Muscle of back (tissue), 3 donors: ENCODE measurements at regions not wholly inside any gene's neighbourhood (a gene's known extent, or its start where the extent isn't known, plus 50 kb on each side); places are given as distances from the start of the nearest gene placed in this dataset.

ENCODE experiments used
- DNase-seq, 3 donors: peaks; one replicate each; pipeline versions ENCODE4 v3.0.0 to v3.0.0-alpha.2; 2013

- no peak for DNase-seq
Observed at GRCh38 chr1:78797108-78797781, 147.6 kb downstream of the IFI44 start.

- no peak for DNase-seq
Observed at GRCh38 chr1:78799926-78800325, 150.3 kb downstream of the IFI44 start.

GRCh38 chr1:78814176-78814575 is 164.5 kb downstream of the IFI44 start:
- DNase-seq, result no peak

- DNase-seq, result no peak
Observed at GRCh38 chr1:78825561-78825960, 175.9 kb downstream of the IFI44 start.

GRCh38 chr1:78829644-78830043 is 176.9 kb downstream of the ADGRL4 start:
- no peak for DNase-seq

GRCh38 chr1:78830321-78830720 is 176.2 kb downstream of the ADGRL4 start:
- no peak for DNase-seq

- peak in 1 of 3 donors; percentile 94 for DNase-seq
Observed at GRCh38 chr1:78831731-78832360, 174.7 kb downstream of the ADGRL4 start.

GRCh38 chr1:78833491-78833890 is 173.0 kb downstream of the ADGRL4 start:
- DNase-seq, result peak in 1 of 3 donors; percentile 78

- no peak for DNase-seq
Observed at GRCh38 chr1:78834201-78834741, 172.3 kb downstream of the ADGRL4 start.

GRCh38 chr1:78836726-78837125 is 169.8 kb downstream of the ADGRL4 start:
- DNase-seq, result no peak

- peak; percentile 43 to 59 (median 48) for DNase-seq
Observed at GRCh38 chr1:78839704-78840277, 166.7 kb downstream of the ADGRL4 start.
